MCF 10A (cell line): ENCODE measurements at regions not wholly inside any gene's neighbourhood (a gene's known extent, or its start where the extent isn't known, plus 50 kb on each side); places are given as distances from the start of the nearest gene placed in this dataset.
A peak's percentile ranks its signal among the peaks of the same experiment; 100 is the strongest.

Experiments used
- BruUV-seq: library from RNA; stranded (reverse); fragments of 400-500 nt; replicated peaks from 2 replicates; lab custom pipeline; 2021; lab: Mats Ljungman, UMichigan
- CTCF ChIA-PET: fragments of 300-600 bp; sonication (Branson Sonifier 250); formaldehyde crosslinking; extraction: SDS; loops from one replicate; lab custom pipeline; 2021; ENCODE audit warnings: antibody characterized with exemption, inconsistent platforms; lab: Yijun Ruan, JAX
- POLR2A ChIA-PET: fragments of 300-600, 350-650 bp; sonication (Branson Sonifier 250); formaldehyde crosslinking; extraction: SDS; loops from one replicate; lab custom pipeline; 2020; ENCODE audit warnings: antibody characterized with exemption, inconsistent platforms; lab: Yijun Ruan, JAX
- DNase-seq: peaks from one replicate; pipeline ENCODE4 v3.0.0-alpha.2; 2018; ENCODE audit not compliant: unreplicated experiment
- H3K27ac Mint-ChIP-seq: one replicate; pipeline ENCODE4 v1.8.0; 2022; ENCODE audit warnings: mild to moderate bottlenecking, low read depth, mixed read lengths; ENCODE audit not compliant: unreplicated experiment
- H3K27me3 Mint-ChIP-seq: one replicate; pipeline ENCODE4 v1.8.0; 2022; ENCODE audit warnings: mixed read lengths; ENCODE audit not compliant: insufficient read depth, unreplicated experiment
- H3K36me3 Mint-ChIP-seq: one replicate; pipeline ENCODE4 v1.8.0; 2022; ENCODE audit warnings: mild to moderate bottlenecking, moderate library complexity, mixed read lengths; ENCODE audit not compliant: insufficient read depth, unreplicated experiment
- H3K4me1 Mint-ChIP-seq: one replicate; pipeline ENCODE4 v1.8.0; 2022; ENCODE audit warnings: mixed read lengths; ENCODE audit not compliant: insufficient read depth, unreplicated experiment
- H3K4me3 Mint-ChIP-seq: one replicate; pipeline ENCODE4 v1.8.0; 2022; ENCODE audit warnings: mild to moderate bottlenecking, moderate library complexity, mixed read lengths; ENCODE audit not compliant: unreplicated experiment
- H3K9me3 Mint-ChIP-seq: one replicate; pipeline ENCODE4 v1.8.0; 2022; ENCODE audit warnings: mixed read lengths; ENCODE audit not compliant: unreplicated experiment
- CTCF ChIP-seq: fragments of 200-600 bp; IDR thresholded peaks from one replicate; pipeline ENCODE4 v1.8.0; 2022; ENCODE audit warnings: antibody characterized with exemption, mild to moderate bottlenecking; ENCODE audit not compliant: unreplicated experiment
- intact Hi-C: fragments of 100-400 bp; cut with micrococcal nuclease; formaldehyde crosslinking; loops from 2 replicates; pipeline ENCODE4 v1.14.1; 2022

DNA sequence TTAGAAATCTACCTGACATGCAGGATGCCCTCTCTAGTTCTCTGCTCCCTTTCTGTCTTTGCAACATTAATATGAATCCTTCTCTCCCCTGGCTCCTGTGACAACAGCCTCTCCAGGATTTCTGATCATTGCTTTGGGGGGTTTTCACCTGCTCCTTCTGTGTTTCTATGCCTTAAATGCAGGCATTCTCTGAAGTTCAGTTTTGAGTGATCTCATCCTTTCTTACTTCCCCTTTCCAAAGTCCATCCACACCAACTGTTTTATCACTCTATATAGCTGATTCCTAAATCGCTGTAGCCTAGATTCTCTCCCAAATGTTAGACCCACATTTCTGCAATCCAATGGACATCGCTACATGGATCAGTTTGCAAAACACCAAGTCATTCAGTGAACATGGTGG lies 330.7 kb upstream of the NCAM1 start:
- ChIA-PET POLR2A (no interaction called here), CTCF (interaction anchor here (1.8 kb wide), 1 partner anchor 43 kb away, joined by 7 read pairs; no protein-coding TSS in a partner anchor)
- TF ChIP-seq CTCF = no peak
- H3K27me3 Mint-ChIP-seq = peaks cover 24% of the 10 kb centered on the region
- BruUV-seq = no TSS peak
- H3K36me3 Mint-ChIP-seq = no peaks in the 10 kb centered on the region
- intact Hi-C loops = no loop called here
- no peaks in the 10 kb centered on the region for H3K4me1 Mint-ChIP-seq
- no peak overlapping the region for H3K4me3 Mint-ChIP-seq
- no peak for DNase-seq
- no peak overlapping the region for H3K27ac Mint-ChIP-seq
- no peaks in the 10 kb centered on the region for H3K9me3 Mint-ChIP-seq

DNA sequence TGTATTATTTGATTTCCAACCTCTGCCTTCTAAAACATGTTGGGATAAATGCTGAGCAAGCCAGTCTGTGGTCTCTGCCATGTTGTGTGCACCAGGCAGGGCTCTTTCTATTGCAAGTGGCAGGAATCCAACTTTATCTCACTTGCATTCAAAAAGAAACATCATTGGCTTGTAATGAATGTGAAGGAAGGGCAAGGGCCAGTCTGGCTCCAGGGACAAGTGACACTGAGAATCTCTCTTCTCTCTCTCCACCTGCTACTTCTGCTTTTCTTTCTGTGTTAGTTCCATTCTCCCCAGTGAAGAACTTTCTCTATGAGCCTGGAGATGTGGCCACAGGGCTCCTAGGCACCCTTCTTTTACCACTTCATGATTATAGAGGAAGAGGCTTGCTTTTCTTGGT lies 329.9 kb upstream of the NCAM1 start:
- ChIA-PET POLR2A (no interaction called here), CTCF (interaction anchor here (1.8 kb wide), 1 partner anchor 43 kb away, joined by 7 read pairs; no protein-coding TSS in a partner anchor)
- Mint-ChIP-seq H3K36me3 (no peaks in the 10 kb centered on the region), H3K4me1 (no peaks in the 10 kb centered on the region), H3K4me3 (no peak overlapping the region), H3K9me3 (no peaks in the 10 kb centered on the region), H3K27me3 (peaks cover 24% of the 10 kb centered on the region), H3K27ac (no peak overlapping the region)
- no TSS peak for BruUV-seq
- TF ChIP-seq CTCF = no peak
- DNase-seq = no peak
- intact Hi-C loops = no loop called here

GRCh38 chr11:112632866-112633505 lies 328.2 kb upstream of the NCAM1 start:
- TF ChIP-seq CTCF = no peak
- Mint-ChIP-seq H3K4me1 (no peaks in the 10 kb centered on the region), H3K9me3 (no peaks in the 10 kb centered on the region), H3K27ac (no peak overlapping the region), H3K4me3 (no peak overlapping the region), H3K36me3 (no peaks in the 10 kb centered on the region), H3K27me3 (peaks cover 24% of the 10 kb centered on the region)
- DNase-seq = peak; percentile 27
- POLR2A ChIA-PET = no interaction called here
- CTCF ChIA-PET = interaction anchor here (0.5 to 1.0 kb wide), 2 partner anchors 25 to 352 kb away, joined by 3 to 4 read pairs; no protein-coding TSS in a partner anchor
- no TSS peak for BruUV-seq
- intact Hi-C loops = no loop called here

DNA sequence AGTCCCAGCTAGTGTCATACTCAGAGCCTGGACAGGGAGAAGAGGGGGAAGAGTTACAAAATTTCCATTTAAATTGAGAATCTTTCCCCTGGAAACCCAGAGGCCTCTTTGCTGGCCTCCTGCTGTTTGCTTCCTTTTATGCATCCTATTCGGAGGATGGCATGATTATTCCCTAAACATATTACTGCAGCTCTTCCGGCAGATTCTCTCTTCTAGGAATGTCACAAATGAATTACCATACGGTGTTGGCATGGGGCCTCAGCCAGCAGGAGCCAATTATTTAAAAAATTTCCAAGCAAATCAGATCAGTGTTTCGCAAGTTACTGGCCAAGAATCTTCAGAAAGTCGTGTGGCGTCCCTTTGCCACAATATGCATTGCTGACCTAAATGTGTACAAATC lies 326.7 kb upstream of the NCAM1 start:
- no peaks in the 10 kb centered on the region for H3K4me1 Mint-ChIP-seq
- no TSS peak for BruUV-seq
- H3K4me3 Mint-ChIP-seq = no peak overlapping the region
- ChIA-PET POLR2A (interaction anchor here (0.7 kb wide), 1 partner anchor 583 kb away, joined by 3 read pairs; no protein-coding TSS in a partner anchor), CTCF (no interaction called here)
- DNase-seq = no peak
- H3K27ac Mint-ChIP-seq = no peak overlapping the region
- TF ChIP-seq CTCF = no peak
- peaks cover 1% of the 10 kb centered on the region for H3K9me3 Mint-ChIP-seq
- intact Hi-C loops = no loop called here
- H3K27me3 Mint-ChIP-seq = peaks cover 13% of the 10 kb centered on the region
- no peaks in the 10 kb centered on the region for H3K36me3 Mint-ChIP-seq
